HL-60/S4 treated with retinoic acid at 250 ng/mL for 4 days and 3 days (cell line): ENCODE measurements at regions not wholly inside any gene's neighbourhood (a gene's known extent, or its start where the extent isn't known, plus 50 kb on each side); places are given as distances from the start of the nearest gene placed in this dataset.

ENCODE experiments used
- in situ Hi-C: fragments of 300-500 bp; cut with MboI; formaldehyde crosslinking; loops from 2 replicates; pipeline ENCODE4 v1.7.0; 2022; ENCODE audit warnings: low sequenced_read_pairs

- in situ Hi-C loops = no loop called here
Measured at GRCh38 chr9:71218774-71219173, 97.4 kb upstream of the TRPM3 start.

GRCh38 chr9:71213633-71214032 is 92.2 kb upstream of the TRPM3 start:
- in situ Hi-C loops = no loop called here

DNA sequence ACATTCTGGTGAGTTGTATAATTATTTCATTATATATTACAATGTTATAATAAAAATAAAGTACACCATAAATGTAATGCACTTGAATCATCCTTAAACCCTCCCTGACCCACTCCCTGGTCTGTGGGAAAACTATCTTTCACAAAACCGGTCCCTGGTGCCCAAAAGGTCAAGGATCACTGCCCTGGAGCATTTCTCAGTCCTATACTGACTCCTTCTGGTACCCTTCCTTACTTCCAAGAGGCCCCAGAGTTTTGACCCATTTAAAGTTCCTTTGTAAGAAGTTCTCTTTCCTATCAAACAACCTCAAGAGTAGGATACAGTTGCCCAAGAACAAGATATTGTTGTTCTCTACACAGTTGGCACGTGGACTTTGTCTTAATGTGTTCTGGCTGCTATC is 88.9 kb upstream of the TRPM3 start:
- in situ Hi-C loops = no loop called here

GRCh38 chr9:71209890-71210289 is 88.5 kb upstream of the TRPM3 start:
- in situ Hi-C loops = no loop called here

DNA sequence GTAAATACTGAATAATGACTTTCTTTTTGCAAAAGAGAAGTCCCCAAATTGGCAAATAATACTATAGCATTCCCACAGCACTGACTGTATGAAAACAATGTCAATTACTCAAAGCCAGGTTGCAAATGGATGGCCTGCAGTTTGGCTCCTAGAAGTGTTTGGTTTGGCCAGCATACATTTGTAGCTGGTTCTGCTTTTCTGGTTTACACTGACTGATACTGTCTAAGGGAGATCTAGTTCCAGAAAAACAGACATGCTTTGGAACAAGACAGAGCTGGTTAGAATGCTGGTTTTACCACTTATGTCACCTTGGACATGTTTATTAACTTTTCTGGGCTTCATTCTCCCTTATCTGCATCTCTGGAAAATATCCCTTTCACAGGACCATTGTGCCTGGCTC is 81.5 kb upstream of the TRPM3 start:
- in situ Hi-C loops = no loop called here

DNA sequence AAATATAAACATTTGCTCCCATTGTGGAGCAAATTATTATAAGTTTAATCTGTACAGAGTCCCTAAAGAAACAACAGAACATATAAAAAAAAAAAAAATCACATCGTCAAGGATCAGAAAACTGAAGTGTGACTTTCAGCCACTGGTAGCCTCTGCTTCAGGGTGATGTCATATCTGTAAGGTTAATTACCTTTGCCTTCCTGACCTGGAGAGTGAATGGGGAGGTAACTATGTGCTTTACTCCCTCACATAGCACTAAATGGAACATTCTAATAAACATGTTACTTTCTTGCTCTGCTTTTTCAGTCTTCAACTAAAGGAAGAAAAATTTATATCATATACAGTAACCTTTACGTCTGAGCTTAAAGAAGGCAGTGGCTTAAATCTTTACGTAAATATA is 70.3 kb upstream of the TRPM3 start:
- in situ Hi-C loops = no loop called here

GRCh38 chr9:71183251-71183650 is 61.8 kb upstream of the TRPM3 start:
- in situ Hi-C loops = no loop called here

- in situ Hi-C loops = no loop called here
Measured at GRCh38 chr9:71179183-71179582, 57.8 kb upstream of the TRPM3 start.

DNA sequence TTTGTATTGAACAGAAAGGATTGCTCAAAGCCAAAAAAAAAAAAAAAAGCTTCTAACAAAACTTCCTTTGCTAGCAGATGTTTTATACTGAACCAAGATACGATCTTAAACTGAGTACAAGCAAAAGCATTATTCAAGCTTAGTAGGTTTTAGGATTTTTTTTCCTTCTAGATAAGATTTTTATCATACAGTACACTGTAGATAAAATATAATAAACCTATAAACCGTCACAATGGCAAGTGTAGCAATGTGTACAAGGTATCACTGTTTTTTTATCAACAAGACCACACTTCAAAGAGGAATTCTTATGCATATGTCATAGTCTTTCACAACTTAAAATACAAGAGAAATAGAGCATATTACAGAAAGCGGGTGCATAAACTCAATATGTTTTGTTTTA is 56.5 kb upstream of the TRPM3 start:
- in situ Hi-C loops = no loop called here

- in situ Hi-C loops = no loop called here
Measured at GRCh38 chr9:71171517-71171916, 50.1 kb upstream of the TRPM3 start.
